ENCODE measurements at regions not wholly inside any gene's neighbourhood (a gene's known extent, or its start where the extent isn't known, plus 50 kb on each side); places are given as distances from the start of the nearest gene placed in this dataset.

GRCh38 chr14:94679106-94679810, 67.1 kb downstream of the SERPINA3 start:
- POLR2A ChIA-PET, result no interaction called here
- no peaks in the 10 kb centered on the region; a peak in 1 of 5 replicates for H3K4me1 ChIP-seq (replicated peaks in 1 of 2; ENCODE audit: control insufficient read depth in 2 of 2, insufficient read depth in 2 of 2, low read length in 2 of 2)
- under 1% methylated on average over 9 of the region's 9 CpGs for WGBS (ENCODE audit: insufficient coverage, low coverage, missing lambda C conversion rate)
- TF ChIP-seq ZNF140 (CRISPR knock-in tag; IDR thresholded peaks at IDR 0.05), result no peak
- TF ChIP-seq IRF1 (CRISPR knock-in tag; IDR thresholded peaks at IDR 0.05; ENCODE audit: borderline replicate concordance), result no peak
- TF ChIP-seq RNF2 (IDR thresholded peaks at IDR 0.05), result no peak
- no peak for TF ChIP-seq SRF (CRISPR knock-in tag; IDR thresholded peaks at IDR 0.05)
- no peak for TF ChIP-seq ARID3B (CRISPR knock-in tag; IDR thresholded peaks at IDR 0.05; ENCODE audit: borderline replicate concordance)
- no peak for TF ChIP-seq CBX3 (IDR thresholded peaks at IDR 0.05; ENCODE audit: borderline replicate concordance in 1 of 2, low read length in 2 of 2)
- no peak for TF ChIP-seq ZNF197 (CRISPR knock-in tag; IDR thresholded peaks at IDR 0.05; ENCODE audit: low read depth)
- no peak for TF ChIP-seq PTBP1 (IDR thresholded peaks at IDR 0.05; ENCODE audit: low read depth, low read length)
- no peak for TF ChIP-seq PBX2 (CRISPR knock-in tag; IDR thresholded peaks at IDR 0.05; ENCODE audit: low read depth)
- no peak for TF ChIP-seq PBX2 (tag; conservative IDR thresholded peaks at IDR 0.05; ENCODE audit: low read depth)
- no peak for TF ChIP-seq NFE2 (IDR thresholded peaks at IDR 0.05; ENCODE audit: low read depth)
- no peak for TF ChIP-seq YY1 (IDR thresholded peaks at IDR 0.05; ENCODE audit: borderline replicate concordance in 1 of 3, control insufficient read depth in 1 of 3, extremely low read depth in 1 of 3, insufficient read depth in 3 of 3, insufficient read length in 1 of 3, insufficient replicate concordance in 2 of 3, low read depth in 1 of 3, low read length in 2 of 3)
- TF ChIP-seq ATF2 (CRISPR knock-in tag; IDR thresholded peaks at IDR 0.05), result no peak

More at GRCh38 chr14:94679106-94679810, 67.1 kb downstream of the SERPINA3 start:
- no peaks in the 10 kb centered on the region for H3K9me1 ChIP-seq (ENCODE audit: control insufficient read depth, insufficient read depth, low read length)
- in situ Hi-C loops (cut with MboI) (no loop called here), intact Hi-C loops (cut with micrococcal nuclease) (no loop called here)
- H3K79me2 ChIP-seq (ENCODE audit: control insufficient read depth, insufficient read depth, low read length), result no peaks in the 10 kb centered on the region
- ATAC-seq (no peak), DNase-seq (ENCODE audit: extremely low read depth in 1 of 4, low spot score in 3 of 4) (no peak), FAIRE-seq (no peak)
- no peaks in the 10 kb centered on the region; a peak in 1 of 5 replicates for H3K27me3 ChIP-seq (ENCODE audit: control insufficient read depth in 2 of 2, insufficient read depth in 2 of 2, low read length in 2 of 2)
- no peak overlapping the region for H2AFZ ChIP-seq (ENCODE audit: low read depth, low read length)
- H4K20me1 ChIP-seq (replicated peaks; ENCODE audit: control insufficient read depth, insufficient read depth, low read length), result no peaks in the 10 kb centered on the region
- H3K9me3 ChIP-seq (replicated peaks; ENCODE audit: control insufficient read depth, insufficient read depth, low read depth, low read length), result no peaks in the 10 kb centered on the region
- no peak overlapping the region for H3K4me3 ChIP-seq
- CTCF ChIA-PET (ENCODE audit: low intra/inter-chr PET ratio), result no interaction called here
- H3K27ac ChIP-seq (ENCODE audit: extremely low read depth, low read depth, low read length), result no peak overlapping the region
- H3K9ac ChIP-seq (ENCODE audit: insufficient read depth in 1 of 2, low read depth in 2 of 2, low read length in 2 of 2), result no peak overlapping the region
- no peak overlapping the region for H3K4me2 ChIP-seq (ENCODE audit: insufficient read depth, low read length)
- BruUV-seq (replicated peaks), result no TSS peak
- no peaks in the 10 kb centered on the region for H3K36me3 ChIP-seq (ENCODE audit: control insufficient read depth, insufficient read depth, low read length)
